Spleen (tissue), 11 donors: ENCODE measurements at regions not wholly inside any gene's neighbourhood (a gene's known extent, or its start where the extent isn't known, plus 50 kb on each side); places are given as distances from the start of the nearest gene placed in this dataset.

Source experiments
- DNase-seq: peaks from one replicate; pipeline ENCODE4 v3.0.0-alpha.2; 2020
- H3K27ac ChIP-seq, 8 donors: fragments of 200-600 bp; sonication (generic) in 7 of 8; 1 replicate in 4 of 8; 2 replicates in 4 of 8; pipeline versions ENCODE4 v1.5.0 to v1.8.0; 2016 to 2021; ENCODE audit warnings: inconsistent platforms in 4 of 8, mild to moderate bottlenecking in 4 of 8, moderate library complexity in 1 of 8
- H3K27me3 ChIP-seq, 7 donors: fragments of 200-600 bp; sonication (generic) in 6 of 7; replicated peaks in 1 of 7; 1 replicate in 4 of 7; 2 replicates in 3 of 7; pipeline versions ENCODE4 v1.5.0 to v1.8.0; 2016 to 2021; ENCODE audit warnings: inconsistent platforms in 3 of 7, mild to moderate bottlenecking in 1 of 7
- H3K36me3 ChIP-seq, 6 donors: fragments of 200-600 bp; sonication (generic) in 5 of 6; 1 replicate in 4 of 6; 2 replicates in 2 of 6; pipeline versions ENCODE4 v1.5.0 to v1.8.0; 2016 to 2021; ENCODE audit warnings: inconsistent platforms in 2 of 6
- H3K4me1 ChIP-seq, 6 donors: fragments of 200-600 bp; sonication (generic) in 5 of 6; 1 replicate in 3 of 6; 2 replicates in 3 of 6; pipeline versions ENCODE4 v1.5.0 to v1.8.0; 2016 to 2021; ENCODE audit warnings: inconsistent platforms in 3 of 6
- H3K4me3 ChIP-seq, 8 donors: fragments of 200-600 bp; sonication (generic) in 7 of 8; 1 replicate in 4 of 8; 2 replicates in 4 of 8; pipeline versions ENCODE4 v1.5.0 to v1.8.0; 2016 to 2021; ENCODE audit warnings: inconsistent platforms in 4 of 8, mild to moderate bottlenecking in 4 of 8, moderate library complexity in 2 of 8
- H3K9me3 ChIP-seq, 8 donors: fragments of 200-600 bp; sonication (generic) in 7 of 8; 1 replicate in 4 of 8; 2 replicates in 4 of 8; pipeline versions ENCODE4 v1.5.0 to v1.8.0; 2016 to 2021; ENCODE audit warnings: inconsistent platforms in 4 of 8
- CTCF ChIP-seq, 11 experiments: fragments of 200-600 bp in 7 of 11; fragments of 450-650 bp in 4 of 11; sonication (generic) in 4 of 11; IDR thresholded peaks in 8 of 11; conservative IDR thresholded peaks in 3 of 11; 1 replicate in 7 of 11; 2 replicates in 4 of 11; pipeline versions ENCODE4 v1.4.0 to v1.8.0; 2016 to 2021; ENCODE audit warnings: antibody characterized with exemption in 11 of 11, inconsistent platforms in 4 of 11, mild to moderate bottlenecking in 1 of 11
- POLR2A ChIP-seq, 3 donors: fragments of 450-650 bp; IDR thresholded peaks; one replicate each; pipeline ENCODE4 v1.5.1; 2017; ENCODE audit warnings: antibody characterized with exemption in 3 of 3, mild to moderate bottlenecking in 1 of 3
- POLR2AphosphoS5 ChIP-seq, 3 donors: sonication (generic); formaldehyde crosslinking; IDR thresholded peaks; one replicate each; pipeline ENCODE4 v1.5.1; 2017; ENCODE audit warnings: antibody characterized with exemption in 3 of 3
- WGBS, 5 donors: extraction: QIAGEN DNeasy Blood & Tissue Kit in 3 of 5; methylation state at CpG; one replicate each; pipeline versions ENCODE4 v1.1.5 to v1.1.7; 2013 to 2018; 5-methylcytosine and 5-hydroxymethylcytosine counted together
- intact Hi-C: fragments of 100-400 bp; cut with DNase I; formaldehyde crosslinking; loops from one replicate; pipeline ENCODE4 v1.15.0; 2023; ENCODE audit warnings: low total_unique reads
- donor health status: healthy with polysubstance abuse.
- donor health status: DM: no; HTN: no; CAD: no; lungs with moderate emphysema.
- donor health status: DM: no; HTN: no; CAD: no.
- donor health status: Bipolar disorder and iron deficiency.
- donor health status: healthy.
- donor health status: DM: no; HTN: no; CAD: no.
- donor health status: DM: yes; HTN: yes; CAD: no.

- Histone ChIP-seq H3K4me1 (no peaks in the 10 kb centered on the region), H3K9me3 (peaks cover 0 to 9% (median 3%) of the 10 kb centered on the region in 8 donors), H3K27ac (no peak overlapping the region), H3K36me3 (no peaks in the 10 kb centered on the region), H3K27me3 (no peaks in the 10 kb centered on the region), H3K4me3 (no peak overlapping the region)
- TF ChIP-seq POLR2AphosphoS5 (IDR thresholded peaks at IDR 0.05), result no peak
- no peak for TF ChIP-seq CTCF (IDR thresholded peaks at IDR 0.05 in 8 of 11, conservative IDR thresholded peaks at IDR 0.05 in 3 of 11)
- no peak for TF ChIP-seq POLR2A (IDR thresholded peaks at IDR 0.05)
- no peak for DNase-seq
- intact Hi-C loops, result no loop called here
Observed at GRCh38 chr7:109176661-109177060, 607.0 kb downstream of the DNAJB9 start.

DNA sequence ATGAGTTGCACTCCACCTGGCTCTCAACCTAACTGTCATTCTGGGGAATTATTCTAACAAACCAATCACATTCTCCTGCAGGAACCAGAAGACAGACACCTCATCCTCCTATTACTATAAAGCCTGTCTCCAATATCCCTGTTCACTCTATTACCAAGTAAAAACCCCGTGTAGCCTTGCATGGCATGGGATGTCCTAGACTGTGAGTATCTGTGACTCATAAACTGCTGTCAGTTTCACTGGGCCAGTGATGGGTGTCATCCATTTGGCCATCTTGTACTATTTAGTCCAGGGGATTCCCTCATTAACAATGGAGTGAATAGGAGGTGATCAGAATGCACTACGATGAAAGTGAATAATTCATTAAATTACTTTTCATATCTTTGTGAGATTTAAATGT, 608.7 kb downstream of the DNAJB9 start:
- Histone ChIP-seq H3K36me3 (no peaks in the 10 kb centered on the region), H3K9me3 (peaks cover 0 to 23% (median 17%) of the 10 kb centered on the region in 8 donors), H3K4me3 (no peak overlapping the region), H3K27ac (no peak overlapping the region), H3K4me1 (no peaks in the 10 kb centered on the region), H3K27me3 (no peaks in the 10 kb centered on the region)
- DNase-seq, result no peak
- WGBS, 5 donors, result 75 to 90% (median 78%) methylated on average over 2 of the region's 2 CpGs
- TF ChIP-seq POLR2AphosphoS5 (IDR thresholded peaks at IDR 0.05), result no peak
- no peak for TF ChIP-seq POLR2A (IDR thresholded peaks at IDR 0.05)
- no peak for TF ChIP-seq CTCF (IDR thresholded peaks at IDR 0.05 in 8 of 11, conservative IDR thresholded peaks at IDR 0.05 in 3 of 11)
- intact Hi-C loops, result no loop called here

GRCh38 chr7:109179601-109180000, 609.9 kb downstream of the DNAJB9 start:
- H3K27me3 ChIP-seq, result no peaks in the 10 kb centered on the region
- no peak for DNase-seq
- intact Hi-C loops, result no loop called here
- H3K4me3 ChIP-seq, result no peak overlapping the region
- no peak for TF ChIP-seq POLR2AphosphoS5 (IDR thresholded peaks at IDR 0.05)
- TF ChIP-seq POLR2A (IDR thresholded peaks at IDR 0.05), result no peak
- no peak for TF ChIP-seq CTCF (IDR thresholded peaks at IDR 0.05 in 8 of 11, conservative IDR thresholded peaks at IDR 0.05 in 3 of 11)
- no peaks in the 10 kb centered on the region for H3K4me1 ChIP-seq
- H3K36me3 ChIP-seq, result no peaks in the 10 kb centered on the region
- H3K9me3 ChIP-seq, result peaks cover 0 to 24% (median 20%) of the 10 kb centered on the region in 8 donors
- H3K27ac ChIP-seq, result no peak overlapping the region
- WGBS, 5 donors, result 59 to 77% (median 68%) methylated on average over 3 of the region's 3 CpGs

GRCh38 chr7:109190766-109191398, 621.2 kb downstream of the DNAJB9 start:
- WGBS, 5 donors, result 77 to 89% (median 85%) methylated on average over 2 of the region's 2 CpGs
- H3K27ac ChIP-seq, result no peak overlapping the region
- no peaks in the 10 kb centered on the region for H3K36me3 ChIP-seq
- H3K4me1 ChIP-seq, result no peaks in the 10 kb centered on the region
- H3K9me3 ChIP-seq, result peaks cover 0 to 15% (median 2%) of the 10 kb centered on the region in 8 donors
- intact Hi-C loops, result no loop called here
- no peaks in the 10 kb centered on the region for H3K27me3 ChIP-seq
- no peak for DNase-seq
- H3K4me3 ChIP-seq, result no peak overlapping the region
- no peak for TF ChIP-seq POLR2AphosphoS5 (IDR thresholded peaks at IDR 0.05)
- TF ChIP-seq POLR2A (IDR thresholded peaks at IDR 0.05), result no peak
- no peak for TF ChIP-seq CTCF (IDR thresholded peaks at IDR 0.05 in 8 of 11, conservative IDR thresholded peaks at IDR 0.05 in 3 of 11)
